GM23338 (cell line): ENCODE measurements at regions not wholly inside any gene's neighbourhood (a gene's known extent, or its start where the extent isn't known, plus 50 kb on each side); places are given as distances from the start of the nearest gene placed in this dataset.

Experiments used
- ATAC-seq: fragments of 200-7000 bp; cut with Tn5 transposase; 3 replicates; pipeline ENCODE4 v1.9.1; 2020
- DNase-seq: peaks from one replicate; pipeline ENCODE4 v3.0.0-alpha.2; 2015; ENCODE audit warnings: low spot score
- H2AFZ ChIP-seq: fragments of 200-600 bp; sonication (generic); 2 replicates; pipeline ENCODE4 v1.8.0; 2016; ENCODE audit warnings: antibody characterized with exemption, mild to moderate bottlenecking, moderate library complexity
- H3F3A ChIP-seq: fragments of 200-600 bp; sonication (generic); replicated peaks from 2 replicates; pipeline ENCODE4 v1.8.0; 2017; ENCODE audit warnings: antibody characterized with exemption, mixed run types, low read depth
- H3K27ac ChIP-seq: fragments of 200-600 bp; sonication (generic); 2 replicates; pipeline ENCODE4 v1.6.1; 2016; ENCODE audit warnings: low read depth
- H3K27me3 ChIP-seq: fragments of 200-600 bp; sonication (generic); 2 replicates; pipeline ENCODE4 v1.8.0; 2016; ENCODE audit warnings: mild to moderate bottlenecking, mixed run types, moderate library complexity; ENCODE audit not compliant: insufficient read depth
- H3K36me3 ChIP-seq: fragments of 200-600 bp; sonication (generic); 2 replicates; pipeline ENCODE4 v1.8.0; 2016; ENCODE audit warnings: mild to moderate bottlenecking; ENCODE audit not compliant: insufficient read depth
- H3K4me1 ChIP-seq: fragments of 200-600 bp; sonication (generic); 2 replicates; pipeline ENCODE4 v1.8.0; 2016; ENCODE audit warnings: mild to moderate bottlenecking, moderate library complexity; ENCODE audit not compliant: insufficient read depth
- H3K4me2 ChIP-seq: fragments of 200-600 bp; sonication (generic); 2 replicates; pipeline ENCODE4 v1.7.1; 2017; ENCODE audit warnings: mixed run types
- H3K4me3 ChIP-seq: fragments of 200-600 bp; sonication (generic); 2 replicates; pipeline ENCODE4 v1.6.1; 2016; ENCODE audit warnings: mixed run types
- H3K79me2 ChIP-seq: fragments of 200-600 bp; sonication (generic); replicated peaks from 2 replicates; pipeline ENCODE4 v1.8.0; 2017; ENCODE audit warnings: mild to moderate bottlenecking; ENCODE audit not compliant: insufficient read depth
- H3K9me2 ChIP-seq: fragments of 200-600 bp; sonication (generic); 2 replicates; pipeline ENCODE4 v1.8.0; 2017; ENCODE audit not compliant: insufficient read depth
- H4K20me1 ChIP-seq: fragments of 200-600 bp; sonication (generic); replicated peaks from 2 replicates; pipeline ENCODE4 v1.8.0; 2017; ENCODE audit warnings: mild to moderate bottlenecking; ENCODE audit not compliant: insufficient read depth
- H3K27ac Mint-ChIP-seq: 2 replicates; pipeline ENCODE4 v1.8.0; 2020; ENCODE audit warnings: inconsistent platforms, mild to moderate bottlenecking, moderate library complexity, mixed read lengths
- H3K27me3 Mint-ChIP-seq: 3 replicates; pipeline ENCODE4 v1.8.0; 2022; ENCODE audit warnings: low read depth, mild to moderate bottlenecking, moderate library complexity, mixed read lengths, inconsistent platforms; ENCODE audit not compliant: insufficient read depth, poor library complexity
- H3K36me3 Mint-ChIP-seq: 3 replicates; pipeline ENCODE4 v1.8.0; 2021; ENCODE audit warnings: low read depth, mild to moderate bottlenecking, inconsistent platforms, moderate library complexity, mixed read lengths
- H3K4me1 Mint-ChIP-seq: 3 replicates; pipeline ENCODE4 v1.8.0; 2020; ENCODE audit warnings: mild to moderate bottlenecking, inconsistent platforms, mixed read lengths
- H3K4me3 Mint-ChIP-seq: 3 replicates; pipeline ENCODE4 v1.8.0; 2021; ENCODE audit warnings: moderate library complexity, mild to moderate bottlenecking, inconsistent platforms, mixed read lengths
- H3K9me3 Mint-ChIP-seq: 3 replicates; pipeline ENCODE4 v1.8.0; 2020; ENCODE audit warnings: moderate library complexity, mild to moderate bottlenecking, inconsistent platforms, mixed read lengths
- CREB1 ChIP-seq: fragments of 250-450 bp; sonication (Bioruptor Pico); IDR thresholded peaks from 2 replicates; pipeline ENCODE4 v1.5.0; 2020; ENCODE audit warnings: low read depth, mild to moderate bottlenecking, moderate library complexity
- EZH2 ChIP-seq: fragments of 200-600 bp; sonication (generic); IDR thresholded peaks from one replicate; pipeline ENCODE4 v1.8.0; 2017; ENCODE audit warnings: antibody characterized with exemption, mild to moderate bottlenecking, low read depth; ENCODE audit not compliant: unreplicated experiment
- EZH2phosphoT487 ChIP-seq: fragments of 200-600 bp; sonication (generic); IDR thresholded peaks from one replicate; pipeline ENCODE4 v1.8.1; 2018; ENCODE audit warnings: antibody characterized with exemption; ENCODE audit not compliant: unreplicated experiment
- JUNB ChIP-seq: IDR thresholded peaks from one replicate; pipeline ENCODE4 v1.6.1; 2016; ENCODE audit warnings: antibody characterized with exemption; ENCODE audit not compliant: unreplicated experiment
- NANOG ChIP-seq: IDR thresholded peaks from 2 replicates; pipeline ENCODE4 v1.6.1; 2016; ENCODE audit warnings: antibody characterized with exemption, borderline replicate concordance
- POLR2AphosphoS5 ChIP-seq: IDR thresholded peaks from 2 replicates; pipeline ENCODE4 v1.6.1; 2016; ENCODE audit warnings: antibody characterized with exemption, low read depth
- STAT1 ChIP-seq: IDR thresholded peaks from one replicate; pipeline ENCODE4 v1.6.1; 2016; ENCODE audit warnings: antibody characterized with exemption; ENCODE audit not compliant: unreplicated experiment
- ZNF114 ChIP-seq: fragments of 250-450 bp; sonication (Bioruptor Pico); IDR thresholded peaks from 2 replicates; pipeline ENCODE4 v1.5.0; 2020; ENCODE audit warnings: mild to moderate bottlenecking, moderate library complexity
- ZNF331 ChIP-seq: fragments of 250-450 bp; sonication (Bioruptor Pico); IDR thresholded peaks from 2 replicates; pipeline ENCODE4 v1.5.0; 2020; ENCODE audit warnings: low read depth, mild to moderate bottlenecking, moderate library complexity
- TF ChIP-seq, protein P1 (sequence below): IDR thresholded peaks from 2 replicates; pipeline ENCODE4 v1.6.1; 2016; ENCODE audit warnings: antibody characterized with exemption
- TF ChIP-seq, protein P2 (sequence below): IDR thresholded peaks from one replicate; pipeline ENCODE4 v1.6.1; 2018; ENCODE audit warnings: antibody characterized with exemption; ENCODE audit not compliant: unreplicated experiment
- TF ChIP-seq, protein P3 (sequence below), 2 experiments: fragments of 200-600 bp in 1 of 2; sonication (generic) in 1 of 2; conservative IDR thresholded peaks; 2 replicates each; pipeline versions ENCODE4 v1.5.1 to v1.6.1; 2016 to 2017; ENCODE audit warnings: antibody characterized with exemption in 2 of 2, low read depth in 2 of 2, mild to moderate bottlenecking in 2 of 2, moderate library complexity in 1 of 2

DNA sequence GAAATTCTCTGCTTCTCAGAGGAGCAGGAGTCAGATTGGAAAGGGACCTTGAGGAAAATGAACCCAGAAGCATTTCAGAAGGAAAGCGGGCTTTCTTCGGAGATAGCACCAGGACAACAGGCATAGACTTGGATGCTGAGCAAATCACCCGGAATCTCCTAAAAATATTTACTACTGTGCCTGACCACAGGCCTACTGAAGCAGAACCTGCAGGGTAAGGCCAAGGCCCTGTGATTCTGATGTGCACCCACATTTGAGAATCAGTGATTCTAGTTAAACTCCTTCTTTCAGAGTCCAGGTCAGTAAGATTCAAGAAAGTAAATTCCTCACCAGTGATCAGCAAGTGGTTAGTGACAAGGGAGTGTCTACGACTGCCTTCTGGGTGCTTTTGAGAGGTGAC is 307.3 kb upstream of the DUSP10 start:
- TF ChIP-seq NANOG (no peak), JUNB (no peak), POLR2AphosphoS5 (no peak)
- TF ChIP-seq, protein P1, sequence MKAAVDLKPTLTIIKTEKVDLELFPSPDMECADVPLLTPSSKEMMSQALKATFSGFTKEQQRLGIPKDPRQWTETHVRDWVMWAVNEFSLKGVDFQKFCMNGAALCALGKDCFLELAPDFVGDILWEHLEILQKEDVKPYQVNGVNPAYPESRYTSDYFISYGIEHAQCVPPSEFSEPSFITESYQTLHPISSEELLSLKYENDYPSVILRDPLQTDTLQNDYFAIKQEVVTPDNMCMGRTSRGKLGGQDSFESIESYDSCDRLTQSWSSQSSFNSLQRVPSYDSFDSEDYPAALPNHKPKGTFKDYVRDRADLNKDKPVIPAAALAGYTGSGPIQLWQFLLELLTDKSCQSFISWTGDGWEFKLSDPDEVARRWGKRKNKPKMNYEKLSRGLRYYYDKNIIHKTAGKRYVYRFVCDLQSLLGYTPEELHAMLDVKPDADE: no peak

DNA sequence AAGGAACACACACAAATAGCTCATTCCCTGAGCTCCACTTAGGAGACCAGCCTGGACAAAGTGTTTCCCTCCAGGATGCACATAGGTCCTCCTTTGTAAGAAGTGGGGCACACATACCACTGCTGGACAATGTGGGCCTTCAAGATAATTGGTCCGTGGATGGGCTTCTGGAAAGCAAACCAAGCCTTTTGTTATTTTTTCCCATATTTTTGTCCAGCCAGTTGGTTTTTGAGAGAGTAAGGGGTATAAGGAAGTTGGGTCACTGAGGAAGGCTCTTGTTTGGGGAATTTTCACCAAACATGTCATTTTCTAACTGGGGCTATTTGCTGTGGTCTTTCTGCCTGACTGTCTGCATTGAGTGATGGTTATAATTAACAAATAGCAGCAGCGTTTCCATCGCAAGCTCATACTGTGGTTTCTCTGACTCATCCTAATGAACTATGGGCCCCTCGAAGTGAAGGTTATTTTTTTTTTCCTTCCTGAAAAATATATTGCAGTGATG is 306.3 kb upstream of the DUSP10 start:
- ATAC-seq (no peak), DNase-seq (no peak)
- no peaks in the 10 kb centered on the region for H3K9me3 Mint-ChIP-seq
- H3K36me3 Mint-ChIP-seq: no peaks in the 10 kb centered on the region
- H3K79me2 ChIP-seq: no peaks in the 10 kb centered on the region
- H3K4me3 ChIP-seq: no peak overlapping the region
- no peaks in the 10 kb centered on the region for H4K20me1 ChIP-seq
- no peak overlapping the region for H3K4me3 Mint-ChIP-seq
- peaks cover 6% of the 10 kb centered on the region; the same call in 1 of the 2 replicates for H3K9me2 ChIP-seq
- no peaks in the 10 kb centered on the region for H3K4me1 ChIP-seq
- no peaks in the 10 kb centered on the region; the same call in 2 of the 3 replicates for H3K4me1 Mint-ChIP-seq
- no peak overlapping the region for H3K4me2 ChIP-seq
- no peaks in the 10 kb centered on the region for H3K27me3 ChIP-seq
- no peak overlapping the region for H3K27ac ChIP-seq
- no peaks in the 10 kb centered on the region for H3F3A ChIP-seq
- 0 out of 2 replicates have a peak overlapping the region, but pooled peaks have one; percentile 14 for H2AFZ ChIP-seq
- H3K27me3 Mint-ChIP-seq: no peaks in the 10 kb centered on the region
- H3K27ac Mint-ChIP-seq: no peak overlapping the region
- no peaks in the 10 kb centered on the region for H3K36me3 ChIP-seq
- TF ChIP-seq NANOG (no peak), EZH2phosphoT487 (no peak), EZH2 (no peak), POLR2AphosphoS5 (no peak), JUNB (no peak), CREB1 (no peak), ZNF114 (CRISPR knock-in tag) (no peak), ZNF331 (no peak), STAT1 (no peak)
- TF ChIP-seq, protein P1: no peak
- TF ChIP-seq, protein P2, sequence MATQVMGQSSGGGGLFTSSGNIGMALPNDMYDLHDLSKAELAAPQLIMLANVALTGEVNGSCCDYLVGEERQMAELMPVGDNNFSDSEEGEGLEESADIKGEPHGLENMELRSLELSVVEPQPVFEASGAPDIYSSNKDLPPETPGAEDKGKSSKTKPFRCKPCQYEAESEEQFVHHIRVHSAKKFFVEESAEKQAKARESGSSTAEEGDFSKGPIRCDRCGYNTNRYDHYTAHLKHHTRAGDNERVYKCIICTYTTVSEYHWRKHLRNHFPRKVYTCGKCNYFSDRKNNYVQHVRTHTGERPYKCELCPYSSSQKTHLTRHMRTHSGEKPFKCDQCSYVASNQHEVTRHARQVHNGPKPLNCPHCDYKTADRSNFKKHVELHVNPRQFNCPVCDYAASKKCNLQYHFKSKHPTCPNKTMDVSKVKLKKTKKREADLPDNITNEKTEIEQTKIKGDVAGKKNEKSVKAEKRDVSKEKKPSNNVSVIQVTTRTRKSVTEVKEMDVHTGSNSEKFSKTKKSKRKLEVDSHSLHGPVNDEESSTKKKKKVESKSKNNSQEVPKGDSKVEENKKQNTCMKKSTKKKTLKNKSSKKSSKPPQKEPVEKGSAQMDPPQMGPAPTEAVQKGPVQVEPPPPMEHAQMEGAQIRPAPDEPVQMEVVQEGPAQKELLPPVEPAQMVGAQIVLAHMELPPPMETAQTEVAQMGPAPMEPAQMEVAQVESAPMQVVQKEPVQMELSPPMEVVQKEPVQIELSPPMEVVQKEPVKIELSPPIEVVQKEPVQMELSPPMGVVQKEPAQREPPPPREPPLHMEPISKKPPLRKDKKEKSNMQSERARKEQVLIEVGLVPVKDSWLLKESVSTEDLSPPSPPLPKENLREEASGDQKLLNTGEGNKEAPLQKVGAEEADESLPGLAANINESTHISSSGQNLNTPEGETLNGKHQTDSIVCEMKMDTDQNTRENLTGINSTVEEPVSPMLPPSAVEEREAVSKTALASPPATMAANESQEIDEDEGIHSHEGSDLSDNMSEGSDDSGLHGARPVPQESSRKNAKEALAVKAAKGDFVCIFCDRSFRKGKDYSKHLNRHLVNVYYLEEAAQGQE: no peak
- TF ChIP-seq, protein P3, sequence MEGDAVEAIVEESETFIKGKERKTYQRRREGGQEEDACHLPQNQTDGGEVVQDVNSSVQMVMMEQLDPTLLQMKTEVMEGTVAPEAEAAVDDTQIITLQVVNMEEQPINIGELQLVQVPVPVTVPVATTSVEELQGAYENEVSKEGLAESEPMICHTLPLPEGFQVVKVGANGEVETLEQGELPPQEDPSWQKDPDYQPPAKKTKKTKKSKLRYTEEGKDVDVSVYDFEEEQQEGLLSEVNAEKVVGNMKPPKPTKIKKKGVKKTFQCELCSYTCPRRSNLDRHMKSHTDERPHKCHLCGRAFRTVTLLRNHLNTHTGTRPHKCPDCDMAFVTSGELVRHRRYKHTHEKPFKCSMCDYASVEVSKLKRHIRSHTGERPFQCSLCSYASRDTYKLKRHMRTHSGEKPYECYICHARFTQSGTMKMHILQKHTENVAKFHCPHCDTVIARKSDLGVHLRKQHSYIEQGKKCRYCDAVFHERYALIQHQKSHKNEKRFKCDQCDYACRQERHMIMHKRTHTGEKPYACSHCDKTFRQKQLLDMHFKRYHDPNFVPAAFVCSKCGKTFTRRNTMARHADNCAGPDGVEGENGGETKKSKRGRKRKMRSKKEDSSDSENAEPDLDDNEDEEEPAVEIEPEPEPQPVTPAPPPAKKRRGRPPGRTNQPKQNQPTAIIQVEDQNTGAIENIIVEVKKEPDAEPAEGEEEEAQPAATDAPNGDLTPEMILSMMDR (conservative IDR thresholded peaks at IDR 0.05; ENCODE audit: low read depth in 2 of 2): no peak

More for the DNA sequence above, 307.3 kb upstream of the DUSP10 start:
- H3K4me3 ChIP-seq: no peak overlapping the region
- H3K27me3 ChIP-seq: no peaks in the 10 kb centered on the region
- H3K4me2 ChIP-seq: no peak overlapping the region
- no peaks in the 10 kb centered on the region for H3K27me3 Mint-ChIP-seq
- no peaks in the 10 kb centered on the region for H3K36me3 ChIP-seq
- H3K4me1 Mint-ChIP-seq: no peaks in the 10 kb centered on the region; the same call in 2 of the 3 replicates
- no peaks in the 10 kb centered on the region for H3F3A ChIP-seq
- DNase-seq (no peak), ATAC-seq (no peak)
- no peaks in the 10 kb centered on the region for H4K20me1 ChIP-seq
- no peak overlapping the region for H3K27ac ChIP-seq
- H3K36me3 Mint-ChIP-seq: no peaks in the 10 kb centered on the region
- H3K9me3 Mint-ChIP-seq: no peaks in the 10 kb centered on the region
- H3K79me2 ChIP-seq: no peaks in the 10 kb centered on the region
- H3K27ac Mint-ChIP-seq: no peak overlapping the region
- H3K4me1 ChIP-seq: no peaks in the 10 kb centered on the region
- H2AFZ ChIP-seq: peak overlapping the region; percentile 52; the same call in 1 of the 2 replicates
- no peak overlapping the region for H3K4me3 Mint-ChIP-seq
- peaks cover 6% of the 10 kb centered on the region; the same call in 1 of the 2 replicates for H3K9me2 ChIP-seq
